Common myeloid progenitor, CD34-positive (primary cell): ENCODE measurements at regions not wholly inside any gene's neighbourhood (a gene's known extent, or its start where the extent isn't known, plus 50 kb on each side); places are given as distances from the start of the nearest gene placed in this dataset.

ENCODE experiments used
- CTCF ChIA-PET: fragments of 350-600 bp; sonication (Branson Sonifier 250); formaldehyde crosslinking; loops from one replicate; lab custom pipeline; 2021; ENCODE audit warnings: antibody characterized with exemption; lab: Charles Lee
- POLR2A ChIA-PET: fragments of 350-600 bp; sonication (Branson Sonifier 250); formaldehyde crosslinking; loops from one replicate; lab custom pipeline; 2021; ENCODE audit warnings: antibody characterized with exemption; lab: Charles Lee
- DNase-seq, 3 donors: peaks; one replicate each; pipeline versions ENCODE4 v3.0.0 to v3.0.0-alpha.2; 2013
- H3K27ac ChIP-seq, 2 experiments: 1 replicate in 1 of 2; 2 replicates in 1 of 2; pipeline ENCODE4 v1.7.0; 2013; ENCODE audit warnings: inconsistent platforms in 2 of 2, low read length in 2 of 2, mild to moderate bottlenecking in 2 of 2, low read depth in 1 of 2, moderate library complexity in 1 of 2; ENCODE audit not compliant: severe bottlenecking in 2 of 2, insufficient read depth in 1 of 2, poor library complexity in 1 of 2
- H3K27me3 ChIP-seq, 5 experiments: replicated peaks in 2 of 5; 1 replicate in 3 of 5; 2 replicates in 2 of 5; pipeline versions ENCODE4 v1.6.1 to v1.7.0; 2013; ENCODE audit warnings: low read length in 4 of 5, mild to moderate bottlenecking in 2 of 5, moderate library complexity in 2 of 5, inconsistent platforms in 1 of 5; ENCODE audit not compliant: insufficient read depth in 5 of 5, control insufficient read depth in 4 of 5
- H3K36me3 ChIP-seq, 4 experiments: 1 replicate in 2 of 4; 2 replicates in 2 of 4; pipeline versions ENCODE4 v1.6.1 to v1.7.0; 2013; ENCODE audit warnings: low read length in 3 of 4, control low read depth in 1 of 4, mild to moderate bottlenecking in 1 of 4; ENCODE audit not compliant: control insufficient read depth in 4 of 4, insufficient read depth in 4 of 4
- H3K4me1 ChIP-seq, 4 experiments: 1 replicate in 3 of 4; 2 replicates in 1 of 4; pipeline versions ENCODE4 v1.6.1 to v1.7.1; 2013; ENCODE audit warnings: low read length in 3 of 4, mild to moderate bottlenecking in 3 of 4, control low read depth in 1 of 4, inconsistent platforms in 1 of 4, moderate library complexity in 1 of 4; ENCODE audit not compliant: control insufficient read depth in 4 of 4, insufficient read depth in 4 of 4; ENCODE audit errors: control extremely low read depth in 1 of 4
- H3K4me3 ChIP-seq, 7 experiments: 1 replicate in 4 of 7; 2 replicates in 3 of 7; pipeline versions ENCODE4 v1.5.1 to v1.7.0; 2013; ENCODE audit warnings: mild to moderate bottlenecking in 7 of 7, low read length in 6 of 7, moderate library complexity in 6 of 7, inconsistent platforms in 2 of 7, low read depth in 2 of 7, control low read depth in 1 of 7; ENCODE audit not compliant: insufficient read depth in 4 of 7, control insufficient read depth in 1 of 7; ENCODE audit errors: extremely low read depth in 1 of 7
- H3K9me3 ChIP-seq, 5 experiments: 1 replicate in 4 of 5; 2 replicates in 1 of 5; pipeline versions ENCODE4 v1.6.1 to v1.7.1; 2013; ENCODE audit warnings: low read length in 4 of 5, mild to moderate bottlenecking in 2 of 5, inconsistent platforms in 1 of 5, low read depth in 1 of 5, moderate library complexity in 1 of 5; ENCODE audit not compliant: control insufficient read depth in 4 of 5, insufficient read depth in 2 of 5; ENCODE audit errors: control extremely low read depth in 1 of 5
- WGBS: methylation state at CpG from one replicate; pipeline ENCODE4 v1.1.5; 2013; ENCODE audit not compliant: insufficient coverage; 5-methylcytosine and 5-hydroxymethylcytosine counted together

DNA sequence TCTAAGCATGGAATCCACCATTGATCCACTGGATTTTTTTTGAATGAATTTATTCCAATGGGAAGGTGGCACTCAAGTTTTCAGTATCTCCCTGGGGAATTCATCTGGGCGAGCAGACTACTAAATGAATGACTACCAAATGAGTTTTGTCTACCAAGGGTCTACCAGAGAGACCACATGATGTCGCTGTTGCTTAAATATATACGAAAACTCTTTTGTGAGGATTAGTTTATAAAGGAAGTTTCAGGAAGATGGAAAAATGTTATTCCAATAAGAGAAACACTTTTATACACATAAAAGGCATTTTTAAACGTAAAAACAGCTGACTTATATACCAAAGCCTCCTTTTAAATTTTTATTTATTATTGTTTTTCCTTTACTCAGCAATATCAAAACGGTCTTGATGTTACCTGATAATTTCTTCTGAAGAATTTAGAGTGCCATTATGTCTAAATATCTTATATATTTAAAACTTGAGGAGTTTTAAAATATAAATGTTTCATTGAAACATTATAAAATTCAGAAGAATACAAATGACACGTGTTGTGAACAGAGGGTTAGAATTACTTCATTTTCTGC lies 139.7 kb downstream of the HRH4 start:
- Histone ChIP-seq H3K27me3 (no peaks in the 10 kb centered on the region), H3K4me3 (no peak overlapping the region), H3K9me3 (no peaks in the 10 kb centered on the region), H3K27ac (no peak overlapping the region), H3K4me1 (no peaks in the 10 kb centered on the region), H3K36me3 (no peaks in the 10 kb centered on the region)
- WGBS = 42% methylated on average over 2 of the region's 6 CpGs
- POLR2A ChIA-PET = no interaction called here
- CTCF ChIA-PET = interaction anchor here (1.0 to 4.8 kb wide), 10 partner anchors 9 to 132 kb away, joined by 3 to 31 read pairs (median 6); no protein-coding TSS in a partner anchor
- peak; percentile 39 to 65 (median 59) for DNase-seq

DNA sequence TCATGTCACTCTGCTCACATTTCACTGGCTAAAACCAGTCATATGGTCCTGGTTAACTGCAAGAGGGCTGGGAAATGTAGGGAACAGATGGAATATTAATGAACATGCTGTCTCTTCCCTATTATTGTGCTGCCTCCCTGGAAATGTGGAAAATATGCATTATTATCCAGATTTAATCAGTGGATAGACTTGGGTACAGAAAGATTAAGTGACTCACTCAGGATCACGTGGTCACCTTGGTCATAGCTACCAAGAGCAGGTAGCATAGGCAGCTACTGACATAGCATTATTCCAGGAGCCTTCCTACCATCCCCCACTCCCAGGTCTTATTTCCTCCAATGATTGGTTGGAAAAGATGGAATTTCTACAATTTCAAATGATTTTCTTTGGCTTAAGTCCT lies 141.1 kb downstream of the HRH4 start:
- no peak overlapping the region for H3K4me3 ChIP-seq
- peak in 1 of 3 donors; percentile 2 for DNase-seq
- no peaks in the 10 kb centered on the region for H3K27me3 ChIP-seq
- no peaks in the 10 kb centered on the region for H3K4me1 ChIP-seq
- 100% methylated on average over 1 of the region's 1 CpG for whole genome bisulfite sequencing
- H3K27ac ChIP-seq = no peak overlapping the region
- POLR2A ChIA-PET = interaction anchor here (1.2 kb wide), 1 partner anchor 10 kb away, joined by 3 read pairs; no protein-coding TSS in a partner anchor
- CTCF ChIA-PET = interaction anchor here (0.9 to 4.8 kb wide), 7 partner anchors 10 to 125 kb away, joined by 3 to 31 read pairs (median 5); no protein-coding TSS in a partner anchor
- H3K36me3 ChIP-seq = no peaks in the 10 kb centered on the region
- H3K9me3 ChIP-seq = no peaks in the 10 kb centered on the region

DNA sequence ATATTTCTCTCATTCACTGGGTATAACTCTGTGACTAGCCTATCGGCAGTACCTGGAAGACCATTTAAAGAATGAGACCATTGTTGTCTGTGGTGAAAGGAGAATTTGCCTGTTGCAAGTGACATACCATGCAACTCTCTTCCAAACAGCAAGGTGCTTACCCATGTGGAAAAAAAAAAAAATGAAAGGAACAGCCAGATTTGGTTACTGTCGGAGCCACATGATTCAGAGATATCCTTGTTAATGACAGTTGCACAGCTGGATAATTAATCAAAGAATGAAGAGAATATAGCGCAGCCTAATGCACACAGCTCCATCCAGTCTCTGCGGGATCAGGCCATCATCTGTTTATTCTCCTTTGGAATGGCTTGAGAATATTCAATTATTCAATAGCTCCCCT lies 141.8 kb downstream of the HRH4 start:
- Histone ChIP-seq H3K27me3 (no peaks in the 10 kb centered on the region), H3K4me1 (no peaks in the 10 kb centered on the region), H3K27ac (no peak overlapping the region), H3K9me3 (no peaks in the 10 kb centered on the region), H3K4me3 (no peak overlapping the region), H3K36me3 (no peaks in the 10 kb centered on the region)
- ChIA-PET POLR2A (no interaction called here), CTCF (interaction anchor here (0.6 to 4.8 kb wide), 6 partner anchors 12 to 1457 kb away, joined by 3 to 31 read pairs (median 4); no protein-coding TSS in a partner anchor)
- whole genome bisulfite sequencing = 100% methylated on average over 1 of the region's 4 CpGs
- DNase-seq = no peak

DNA sequence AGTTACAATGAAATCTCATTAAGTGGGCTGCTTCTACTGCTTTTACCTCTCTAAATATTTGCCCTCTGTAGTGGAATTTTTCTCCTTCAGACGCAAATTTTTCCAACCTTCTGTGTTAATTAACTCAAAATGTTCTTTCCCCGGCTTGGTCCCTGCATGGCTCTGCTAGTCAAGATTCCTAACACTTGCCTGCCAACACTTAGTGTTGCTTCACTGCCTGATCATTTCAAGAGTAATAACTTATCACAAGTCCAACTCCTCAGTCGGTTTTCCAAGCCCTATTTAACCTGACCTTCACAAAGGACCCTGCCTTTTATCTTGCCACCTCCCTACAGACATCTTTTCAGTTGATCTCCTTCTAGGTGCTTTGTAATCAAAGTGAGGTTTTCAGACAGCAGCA lies 142.7 kb downstream of the HRH4 start:
- Histone ChIP-seq H3K27ac (no peak overlapping the region), H3K9me3 (no peaks in the 10 kb centered on the region), H3K27me3 (no peaks in the 10 kb centered on the region), H3K4me1 (no peaks in the 10 kb centered on the region), H3K4me3 (no peak overlapping the region), H3K36me3 (no peaks in the 10 kb centered on the region)
- POLR2A ChIA-PET = no interaction called here
- no peak for DNase-seq
- CTCF ChIA-PET = interaction anchor here (0.6 kb wide), 1 partner anchor 123 kb away, joined by 3 read pairs; no protein-coding TSS in a partner anchor
- 97% methylated on average over 3 of the region's 3 CpGs for WGBS

DNA sequence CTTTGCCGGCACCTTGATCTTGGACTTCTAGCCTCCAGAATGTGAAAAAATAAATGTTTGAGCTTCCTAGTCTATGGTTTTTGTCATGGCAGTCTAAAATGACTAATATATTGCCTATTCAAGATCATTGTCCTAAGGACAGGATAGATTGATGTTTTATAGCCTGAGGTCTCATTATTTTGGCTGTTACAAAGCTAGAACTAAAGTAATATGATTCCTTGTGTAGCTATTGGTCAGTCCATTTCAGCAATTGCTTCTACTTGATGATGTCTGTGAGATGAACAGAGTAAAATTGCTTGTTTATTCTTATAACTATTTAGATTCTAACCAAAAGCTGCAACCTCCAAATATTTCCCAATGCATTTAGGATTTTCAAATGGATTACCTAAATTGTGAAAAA lies 145.0 kb downstream of the HRH4 start:
- DNase-seq = no peak
- no CpG with 5 or more reads among the region's 1 CpG for WGBS
- no peaks in the 10 kb centered on the region for H3K4me1 ChIP-seq
- no peak overlapping the region for H3K27ac ChIP-seq
- H3K27me3 ChIP-seq = no peaks in the 10 kb centered on the region
- CTCF ChIA-PET = interaction anchor here (1.2 to 1.8 kb wide), 3 partner anchors 63 to 121 kb away, joined by 3 to 6 read pairs (median 4); no protein-coding TSS in a partner anchor
- H3K36me3 ChIP-seq = no peaks in the 10 kb centered on the region
- no peaks in the 10 kb centered on the region for H3K9me3 ChIP-seq
- H3K4me3 ChIP-seq = no peak overlapping the region
- POLR2A ChIA-PET = no interaction called here

DNA sequence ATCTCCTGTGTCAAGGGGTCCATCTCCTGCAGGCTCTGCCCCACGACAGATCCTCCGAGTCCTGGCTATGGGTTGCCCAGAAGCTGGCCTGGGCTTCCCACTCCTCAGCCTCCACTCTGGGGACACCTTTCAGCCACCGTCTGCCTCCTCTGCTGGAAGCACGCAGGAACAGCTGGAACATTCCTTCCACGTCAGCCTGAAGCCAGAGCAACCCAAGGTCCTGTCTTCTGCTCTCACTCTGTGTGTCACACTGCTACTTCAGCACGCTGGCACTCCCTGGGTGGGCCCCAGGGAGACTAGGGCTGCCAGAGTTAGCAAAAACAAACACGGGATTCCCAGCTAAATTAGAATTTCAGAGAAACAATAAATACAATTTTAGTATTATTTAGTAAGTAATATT lies 148.8 kb downstream of the HRH4 start:
- H3K27ac ChIP-seq = no peak overlapping the region
- CTCF ChIA-PET = interaction anchor here (0.9 to 2.0 kb wide), 2 partner anchors 10 to 251 kb away, joined by 3 to 9 read pairs; no protein-coding TSS in a partner anchor
- peaks cover 6 to 22% (median 16%) of the 10 kb centered on the region in 4 experiments for H3K4me1 ChIP-seq
- H3K4me3 ChIP-seq = no peak overlapping the region
- no peaks in the 10 kb centered on the region for H3K27me3 ChIP-seq
- POLR2A ChIA-PET = no interaction called here
- H3K36me3 ChIP-seq = no peaks in the 10 kb centered on the region
- DNase-seq = no peak
- 99% methylated on average over 5 of the region's 7 CpGs for WGBS
- H3K9me3 ChIP-seq = no peaks in the 10 kb centered on the region

DNA sequence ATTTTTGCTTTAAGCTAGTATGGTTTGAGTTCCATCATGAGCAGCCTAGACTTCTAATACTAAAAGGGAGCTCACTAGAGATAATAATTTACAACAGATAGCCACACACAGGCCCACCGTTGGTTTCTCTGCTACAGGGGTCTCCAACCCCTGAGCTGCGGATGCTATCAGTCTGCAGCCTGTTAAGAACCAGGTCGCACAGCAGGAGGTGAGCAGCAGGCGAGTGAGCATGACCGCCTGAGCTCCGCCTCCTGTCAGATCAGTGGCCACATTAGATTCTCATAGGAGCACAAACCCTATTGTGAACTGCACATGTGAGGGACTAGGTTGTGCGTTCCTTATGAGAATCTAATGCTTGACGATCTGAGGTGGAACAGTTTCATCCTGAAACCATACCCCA lies 150.6 kb downstream of the HRH4 start:
- H3K4me3 ChIP-seq = no peak overlapping the region
- WGBS = 86% methylated on average over 7 of the region's 8 CpGs
- ChIA-PET CTCF (interaction anchor here (1.1 kb wide), 1 partner anchor 116 kb away, joined by 3 read pairs; no protein-coding TSS in a partner anchor), POLR2A (interaction anchor here (1.2 kb wide), 1 partner anchor 10 kb away, joined by 3 read pairs; no protein-coding TSS in a partner anchor)
- H3K4me1 ChIP-seq = peaks cover 6 to 29% (median 16%) of the 10 kb centered on the region in 4 experiments
- no peak for DNase-seq
- H3K27me3 ChIP-seq = no peaks in the 10 kb centered on the region
- no peaks in the 10 kb centered on the region for H3K9me3 ChIP-seq
- H3K36me3 ChIP-seq = no peaks in the 10 kb centered on the region
- no peak overlapping the region for H3K27ac ChIP-seq
